ENCODE measurements at regions not wholly inside any gene's neighbourhood (a gene's known extent, or its start where the extent isn't known, plus 50 kb on each side); places are given as distances from the start of the nearest gene placed in this dataset.

GRCh38 chr19:30107251-30107650 is 165.2 kb downstream of the URI1 start:
- Histone ChIP-seq H3K27ac (ENCODE audit: extremely low read depth, low read depth, low read length) (no peak overlapping the region), H3K4me2 (ENCODE audit: insufficient read depth, low read length) (no peak overlapping the region), H2AFZ (ENCODE audit: low read depth, low read length) (no peak overlapping the region), H3K9ac (ENCODE audit: insufficient read depth in 1 of 2, low read depth in 2 of 2, low read length in 2 of 2) (no peak overlapping the region), H3K4me1 (replicated peaks in 1 of 2; ENCODE audit: control insufficient read depth in 2 of 2, insufficient read depth in 2 of 2, low read length in 2 of 2) (no peaks in the 10 kb centered on the region), H3K79me2 (ENCODE audit: control insufficient read depth, insufficient read depth, low read length) (no peaks in the 10 kb centered on the region), H3K9me3 (replicated peaks; ENCODE audit: control insufficient read depth, insufficient read depth, low read depth, low read length) (no peaks in the 10 kb centered on the region), H3K36me3 (ENCODE audit: control insufficient read depth, insufficient read depth, low read length) (no peaks in the 10 kb centered on the region), H3K27me3 (ENCODE audit: control insufficient read depth in 2 of 2, insufficient read depth in 2 of 2, low read length in 2 of 2) (peaks cover 24 to 53% of the 10 kb centered on the region in 2 experiments; a peak in 4 of 5 replicates), H4K20me1 (replicated peaks; ENCODE audit: control insufficient read depth, insufficient read depth, low read length) (peaks cover 4% of the 10 kb centered on the region; the same call in 1 of the 2 replicates), H3K4me3 (no peak overlapping the region), H3K9me1 (ENCODE audit: control insufficient read depth, insufficient read depth, low read length) (no peaks in the 10 kb centered on the region)
- FAIRE-seq (no peak), ATAC-seq (no peak), DNase-seq (ENCODE audit: extremely low read depth in 1 of 4, low spot score in 3 of 4) (no peak)
- 1% methylated on average over 10 of the region's 12 CpGs for WGBS (ENCODE audit: insufficient coverage, low coverage, missing lambda C conversion rate)
- in situ Hi-C loops (cut with MboI) = no loop called here
- intact Hi-C loops (cut with micrococcal nuclease) = no loop called here
- CTCF ChIA-PET (ENCODE audit: low intra/inter-chr PET ratio) = no interaction called here
- no TSS peak for BruUV-seq (replicated peaks)
- POLR2A ChIA-PET = no interaction called here
- no peak for TF ChIP-seq RUNX1 (IDR thresholded peaks at IDR 0.05; ENCODE audit: low read depth)
- TF ChIP-seq ATF3 (IDR thresholded peaks at IDR 0.05) = no peak
- TF ChIP-seq ATF3 (CRISPR knock-in tag; conservative IDR thresholded peaks at IDR 0.05) = no peak
- TF ChIP-seq ZNF561 (CRISPR knock-in tag; conservative IDR thresholded peaks at IDR 0.05) = no peak
- no peak for TF ChIP-seq E2F4 (CRISPR knock-in tag; IDR thresholded peaks at IDR 0.05; ENCODE audit: low read depth)
- TF ChIP-seq ZFP1 (CRISPR knock-in tag; IDR thresholded peaks at IDR 0.05) = no peak
- TF ChIP-seq ZNF764 (CRISPR knock-in tag; IDR thresholded peaks at IDR 0.05; ENCODE audit: low read depth) = no peak
- TF ChIP-seq SMAD3 (CRISPR knock-in tag; conservative IDR thresholded peaks at IDR 0.05) = no peak
- TF ChIP-seq MCM7 (IDR thresholded peaks at IDR 0.05) = no peak
- TF ChIP-seq ZNF655 (CRISPR knock-in tag; IDR thresholded peaks at IDR 0.05) = no peak
- no peak for TF ChIP-seq NFIC (IDR thresholded peaks at IDR 0.05)
- TF ChIP-seq ZNF780A (CRISPR knock-in tag; IDR thresholded peaks at IDR 0.05) = no peak
- TF ChIP-seq CREB3L1 (IDR thresholded peaks at IDR 0.05; ENCODE audit: borderline replicate concordance, low read depth) = no peak
- TF ChIP-seq SMAD2 (IDR thresholded peaks at IDR 0.05; ENCODE audit: low read depth, low read length) = no peak

Data from K562 (cell line).